SK-N-MC (cell line): ENCODE measurements at regions not wholly inside any gene's neighbourhood (a gene's known extent, or its start where the extent isn't known, plus 50 kb on each side); places are given as distances from the start of the nearest gene placed in this dataset.

Experiments
- DNase-seq: peaks from one replicate; pipeline ENCODE4 v3.0.0-alpha.2; 2011; ENCODE audit warnings: low read depth, low spot score
- H3K27ac ChIP-seq: fragments of 200-600 bp; sonication (generic); 2 replicates; pipeline ENCODE4 v1.5.1; 2016; ENCODE audit warnings: mixed run types
- H3K36me3 ChIP-seq: fragments of 200-600 bp; sonication (generic); 2 replicates; pipeline ENCODE4 v1.6.1; 2017; ENCODE audit warnings: antibody characterized with exemption, low read length, mixed read lengths; ENCODE audit not compliant: insufficient read depth
- H3K4me3 ChIP-seq: fragments of 200-600 bp; sonication (generic); 2 replicates; pipeline ENCODE4 v1.5.1; 2016
- H3K9ac ChIP-seq: fragments of 200-600 bp; sonication (generic); 2 replicates; pipeline ENCODE4 v1.8.0; 2017; ENCODE audit warnings: mixed run types, mixed read lengths; ENCODE audit not compliant: insufficient read length
- H3K9me3 ChIP-seq: fragments of 200-600 bp; sonication (generic); 2 replicates; pipeline ENCODE4 v1.6.1; 2017; ENCODE audit warnings: low read depth, mild to moderate bottlenecking, antibody characterized with exemption, low read length, moderate library complexity, mixed read lengths
- EZH2 ChIP-seq: fragments of 200-600 bp; sonication (generic); IDR thresholded peaks from one replicate; pipeline ENCODE4 v1.6.1; 2017; ENCODE audit warnings: antibody characterized with exemption
- FOXP2 ChIP-seq: optimal IDR thresholded peaks from 2 replicates; pipeline ENCODE3; 2011; ENCODE audit warnings: mild to moderate bottlenecking, moderate library complexity; ENCODE audit not compliant: insufficient read depth; ENCODE audit errors: extremely low read length, control extremely low read depth
- POLR2AphosphoS5 ChIP-seq: IDR thresholded peaks from 2 replicates; pipeline ENCODE4 v1.6.1; 2012; ENCODE audit warnings: mild to moderate bottlenecking, low read depth, low read length, borderline replicate concordance

GRCh38 chr6:141704151-141704550 lies 428.6 kb upstream of the GJE1 start:
- H3K36me3 ChIP-seq, result no peaks in the 10 kb centered on the region
- no peak for TF ChIP-seq FOXP2
- no peak for TF ChIP-seq EZH2
- TF ChIP-seq POLR2AphosphoS5, result no peak

GRCh38 chr6:141701732-141702131 lies 431.0 kb upstream of the GJE1 start:
- Histone ChIP-seq H3K4me3 (no peak overlapping the region), H3K36me3 (no peaks in the 10 kb centered on the region), H3K9ac (no peak overlapping the region), H3K9me3 (no peaks in the 10 kb centered on the region), H3K27ac (no peak overlapping the region)
- DNase-seq, result no peak
- TF ChIP-seq EZH2, result no peak
- TF ChIP-seq POLR2AphosphoS5, result no peak
- no peak for TF ChIP-seq FOXP2

More at GRCh38 chr6:141704151-141704550, 428.6 kb upstream of the GJE1 start:
- Histone ChIP-seq H3K9me3 (no peaks in the 10 kb centered on the region), H3K27ac (no peak overlapping the region), H3K4me3 (no peak overlapping the region), H3K9ac (no peak overlapping the region)
- no peak for DNase-seq

GRCh38 chr6:141700819-141701218 lies 431.9 kb upstream of the GJE1 start:
- Histone ChIP-seq H3K4me3 (peak overlapping the region; percentile 57), H3K36me3 (no peaks in the 10 kb centered on the region), H3K27ac (peak overlapping the region; percentile 67), H3K9me3 (no peaks in the 10 kb centered on the region), H3K9ac (peak overlapping the region; percentile 31)
- no peak for TF ChIP-seq POLR2AphosphoS5
- no peak for TF ChIP-seq FOXP2
- TF ChIP-seq EZH2, result no peak
- DNase-seq, result no peak

- no peak overlapping the region for H3K9ac ChIP-seq
- no peaks in the 10 kb centered on the region for H3K9me3 ChIP-seq
- no peaks in the 10 kb centered on the region for H3K36me3 ChIP-seq
- no peak overlapping the region for H3K27ac ChIP-seq
- DNase-seq, result no peak
- TF ChIP-seq FOXP2, result no peak
- TF ChIP-seq POLR2AphosphoS5, result no peak
- TF ChIP-seq EZH2, result no peak
- no peak overlapping the region for H3K4me3 ChIP-seq
Observed at GRCh38 chr6:141688916-141689315, 443.8 kb upstream of the GJE1 start.

GRCh38 chr6:141685416-141685815 lies 447.3 kb upstream of the GJE1 start:
- H3K9me3 ChIP-seq, result no peaks in the 10 kb centered on the region

GRCh38 chr6:141682391-141682790 lies 450.3 kb upstream of the GJE1 start:
- no peak for DNase-seq
- H3K9ac ChIP-seq, result no peak overlapping the region
- no peak overlapping the region for H3K27ac ChIP-seq
- H3K9me3 ChIP-seq, result no peaks in the 10 kb centered on the region
- TF ChIP-seq EZH2 (no peak), FOXP2 (no peak), POLR2AphosphoS5 (no peak)
- H3K36me3 ChIP-seq, result no peaks in the 10 kb centered on the region
- H3K4me3 ChIP-seq, result no peak overlapping the region

More at GRCh38 chr6:141685416-141685815, 447.3 kb upstream of the GJE1 start:
- Histone ChIP-seq H3K4me3 (no peak overlapping the region), H3K36me3 (no peaks in the 10 kb centered on the region), H3K27ac (no peak overlapping the region), H3K9ac (no peak overlapping the region)
- DNase-seq, result no peak
- TF ChIP-seq POLR2AphosphoS5 (no peak), EZH2 (no peak), FOXP2 (no peak)

GRCh38 chr6:141677598-141678211 lies 455.0 kb upstream of the GJE1 start:
- Histone ChIP-seq H3K36me3 (no peaks in the 10 kb centered on the region), H3K9ac (peak overlapping the region; percentile 48), H3K4me3 (peak overlapping the region; percentile 30; the same call in 1 of the 2 replicates), H3K9me3 (no peaks in the 10 kb centered on the region), H3K27ac (0 out of 2 replicates have a peak overlapping the region, but pooled peaks have one; percentile 55)
- no peak for DNase-seq
- TF ChIP-seq FOXP2, result no peak
- no peak for TF ChIP-seq POLR2AphosphoS5
- TF ChIP-seq EZH2, result no peak

GRCh38 chr6:141675957-141676356 lies 456.8 kb upstream of the GJE1 start:
- Histone ChIP-seq H3K9ac (peak overlapping the region; percentile 33), H3K36me3 (peaks cover 5% of the 10 kb centered on the region; the same call in 1 of the 2 replicates), H3K27ac (peak overlapping the region; percentile 73), H3K4me3 (no peak overlapping the region), H3K9me3 (0 out of 2 replicates have a peak, but pooled peaks cover 5% of the 10 kb centered on the region)
- no peak for TF ChIP-seq FOXP2
- TF ChIP-seq EZH2, result no peak
- no peak for TF ChIP-seq POLR2AphosphoS5
- DNase-seq, result no peak

- Histone ChIP-seq H3K9me3 (0 out of 2 replicates have a peak, but pooled peaks cover 8% of the 10 kb centered on the region), H3K4me3 (no peak overlapping the region), H3K36me3 (peaks cover 5% of the 10 kb centered on the region; the same call in 1 of the 2 replicates), H3K9ac (no peak overlapping the region), H3K27ac (no peak overlapping the region)
- DNase-seq, result no peak
- no peak for TF ChIP-seq FOXP2
- no peak for TF ChIP-seq EZH2
- TF ChIP-seq POLR2AphosphoS5, result no peak
Observed at GRCh38 chr6:141669141-141669540, 463.6 kb upstream of the GJE1 start.
